Endothelial cell (in vitro differentiated cells): ENCODE measurements at regions not wholly inside any gene's neighbourhood (a gene's known extent, or its start where the extent isn't known, plus 50 kb on each side); places are given as distances from the start of the nearest gene placed in this dataset.

Experiments used
- DNase-seq: peaks from one replicate; pipeline ENCODE4 v3.0.0; 2021; ENCODE audit warnings: low spot score
- H3K27ac Mint-ChIP-seq: one replicate; pipeline ENCODE4 v1.8.0; 2021; ENCODE audit warnings: mixed read lengths, inconsistent platforms; ENCODE audit not compliant: unreplicated experiment
- H3K27me3 Mint-ChIP-seq: one replicate; pipeline ENCODE4 v1.8.0; 2021; ENCODE audit warnings: mild to moderate bottlenecking, moderate library complexity, mixed read lengths, inconsistent platforms; ENCODE audit not compliant: unreplicated experiment
- H3K36me3 Mint-ChIP-seq: one replicate; pipeline ENCODE4 v1.8.0; 2021; ENCODE audit warnings: mild to moderate bottlenecking, low read depth, mixed read lengths, inconsistent platforms; ENCODE audit not compliant: unreplicated experiment
- H3K4me1 Mint-ChIP-seq: one replicate; pipeline ENCODE4 v1.8.0; 2021; ENCODE audit warnings: mild to moderate bottlenecking, mixed read lengths, inconsistent platforms; ENCODE audit not compliant: unreplicated experiment
- H3K4me3 Mint-ChIP-seq: one replicate; pipeline ENCODE4 v1.8.0; 2021; ENCODE audit warnings: mild to moderate bottlenecking, mixed read lengths, inconsistent platforms; ENCODE audit not compliant: unreplicated experiment
- H3K9me3 Mint-ChIP-seq: one replicate; pipeline ENCODE4 v1.8.0; 2021; ENCODE audit warnings: mixed read lengths, inconsistent platforms; ENCODE audit not compliant: unreplicated experiment
- CTCF ChIP-seq: fragments of 200-600 bp; sonication (generic); IDR thresholded peaks from one replicate; pipeline ENCODE4 v1.5.0; 2021; ENCODE audit warnings: antibody characterized with exemption; ENCODE audit not compliant: unreplicated experiment

- H3K4me1 Mint-ChIP-seq, result no peaks in the 10 kb centered on the region
- no peak overlapping the region for H3K27ac Mint-ChIP-seq
- TF ChIP-seq CTCF, result no peak
Measured at GRCh38 chr9:28587052-28587451, 1013.8 kb upstream of the C9orf72 start.

GRCh38 chr9:28598408-28598807 lies 1025.1 kb upstream of the C9orf72 start:
- no peaks in the 10 kb centered on the region for H3K36me3 Mint-ChIP-seq
- no peak for TF ChIP-seq CTCF
- no peak overlapping the region for H3K4me3 Mint-ChIP-seq
- DNase-seq, result no peak
- no peaks in the 10 kb centered on the region for H3K9me3 Mint-ChIP-seq
- no peaks in the 10 kb centered on the region for H3K4me1 Mint-ChIP-seq
- no peaks in the 10 kb centered on the region for H3K27me3 Mint-ChIP-seq
- no peak overlapping the region for H3K27ac Mint-ChIP-seq

More at GRCh38 chr9:28587052-28587451, 1013.8 kb upstream of the C9orf72 start:
- no peaks in the 10 kb centered on the region for H3K9me3 Mint-ChIP-seq
- DNase-seq, result no peak
- no peaks in the 10 kb centered on the region for H3K36me3 Mint-ChIP-seq
- H3K4me3 Mint-ChIP-seq, result no peak overlapping the region
- no peaks in the 10 kb centered on the region for H3K27me3 Mint-ChIP-seq

- no peak overlapping the region for H3K4me3 Mint-ChIP-seq
Measured at GRCh38 chr9:28600226-28600625, 1026.9 kb upstream of the C9orf72 start.

GRCh38 chr9:28607843-28608242 lies 1034.6 kb upstream of the C9orf72 start:
- DNase-seq, result no peak
- H3K36me3 Mint-ChIP-seq, result no peaks in the 10 kb centered on the region
- no peak overlapping the region for H3K4me3 Mint-ChIP-seq
- H3K9me3 Mint-ChIP-seq, result no peaks in the 10 kb centered on the region
- no peaks in the 10 kb centered on the region for H3K4me1 Mint-ChIP-seq
- H3K27me3 Mint-ChIP-seq, result no peaks in the 10 kb centered on the region
- no peak for TF ChIP-seq CTCF
- H3K27ac Mint-ChIP-seq, result no peak overlapping the region

More at GRCh38 chr9:28600226-28600625, 1026.9 kb upstream of the C9orf72 start:
- DNase-seq, result no peak
- Mint-ChIP-seq H3K27me3 (no peaks in the 10 kb centered on the region), H3K36me3 (no peaks in the 10 kb centered on the region), H3K4me1 (no peaks in the 10 kb centered on the region), H3K9me3 (no peaks in the 10 kb centered on the region), H3K27ac (no peak overlapping the region)
- no peak for TF ChIP-seq CTCF

GRCh38 chr9:28610339-28610738 lies 1037.1 kb upstream of the C9orf72 start:
- Mint-ChIP-seq H3K9me3 (no peaks in the 10 kb centered on the region), H3K27ac (no peak overlapping the region), H3K4me1 (no peaks in the 10 kb centered on the region), H3K27me3 (no peaks in the 10 kb centered on the region), H3K36me3 (no peaks in the 10 kb centered on the region), H3K4me3 (no peak overlapping the region)
- no peak for TF ChIP-seq CTCF
- DNase-seq, result no peak
